AG04449 (cell line): ENCODE measurements at regions not wholly inside any gene's neighbourhood (a gene's known extent, or its start where the extent isn't known, plus 50 kb on each side); places are given as distances from the start of the nearest gene placed in this dataset.
A peak's percentile ranks its signal among the peaks of the same experiment; 100 is the strongest.

Source experiments
- CTCF ChIA-PET: fragments of 350-600 bp; formaldehyde crosslinking; extraction: SDS; loops from one replicate; lab custom pipeline; 2021; ENCODE audit warnings: antibody characterized with exemption; lab: Yijun Ruan, JAX
- POLR2A ChIA-PET: fragments of 400-600, 350-600 bp; formaldehyde crosslinking; extraction: SDS; loops from one replicate; lab custom pipeline; 2020; ENCODE audit warnings: antibody characterized with exemption, inconsistent platforms; lab: Yijun Ruan, JAX
- DNase-seq: peaks from one replicate; pipeline ENCODE4 v3.0.0-alpha.2; 2010; ENCODE audit warnings: low read depth, low spot score
- H3K4me3 ChIP-seq: 2 replicates; pipeline ENCODE4 v1.5.1; 2011; ENCODE audit warnings: low read depth, mild to moderate bottlenecking, control low read depth, low read length
- TF ChIP-seq, protein P1 (sequence below): IDR thresholded peaks from one replicate; pipeline ENCODE4 v1.5.1; 2011; ENCODE audit warnings: mild to moderate bottlenecking, moderate library complexity, low read length, control low read depth, inconsistent platforms; ENCODE audit not compliant: insufficient read depth; ENCODE audit errors: missing control alignments

GRCh38 chr20:60269573-60270162, 311.4 kb downstream of the CDH26 start:
- ChIA-PET POLR2A (no interaction called here), CTCF (no interaction called here)
- no peak for DNase-seq
- TF ChIP-seq, protein P1, sequence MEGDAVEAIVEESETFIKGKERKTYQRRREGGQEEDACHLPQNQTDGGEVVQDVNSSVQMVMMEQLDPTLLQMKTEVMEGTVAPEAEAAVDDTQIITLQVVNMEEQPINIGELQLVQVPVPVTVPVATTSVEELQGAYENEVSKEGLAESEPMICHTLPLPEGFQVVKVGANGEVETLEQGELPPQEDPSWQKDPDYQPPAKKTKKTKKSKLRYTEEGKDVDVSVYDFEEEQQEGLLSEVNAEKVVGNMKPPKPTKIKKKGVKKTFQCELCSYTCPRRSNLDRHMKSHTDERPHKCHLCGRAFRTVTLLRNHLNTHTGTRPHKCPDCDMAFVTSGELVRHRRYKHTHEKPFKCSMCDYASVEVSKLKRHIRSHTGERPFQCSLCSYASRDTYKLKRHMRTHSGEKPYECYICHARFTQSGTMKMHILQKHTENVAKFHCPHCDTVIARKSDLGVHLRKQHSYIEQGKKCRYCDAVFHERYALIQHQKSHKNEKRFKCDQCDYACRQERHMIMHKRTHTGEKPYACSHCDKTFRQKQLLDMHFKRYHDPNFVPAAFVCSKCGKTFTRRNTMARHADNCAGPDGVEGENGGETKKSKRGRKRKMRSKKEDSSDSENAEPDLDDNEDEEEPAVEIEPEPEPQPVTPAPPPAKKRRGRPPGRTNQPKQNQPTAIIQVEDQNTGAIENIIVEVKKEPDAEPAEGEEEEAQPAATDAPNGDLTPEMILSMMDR: no peak
- H3K4me3 ChIP-seq: no peak overlapping the region

- DNase-seq: no peak
- CTCF ChIA-PET: no interaction called here
- TF ChIP-seq, protein P1: no peak
- H3K4me3 ChIP-seq: no peak overlapping the region
- POLR2A ChIA-PET: no interaction called here
These were observed 312.1 kb downstream of the CDH26 start for GRCh38 chr20:60270341-60270740.

GRCh38 chr20:60271597-60271996, 313.4 kb downstream of the CDH26 start:
- POLR2A ChIA-PET: no interaction called here
- TF ChIP-seq, protein P1: peak; percentile 29
- no peak overlapping the region for H3K4me3 ChIP-seq
- CTCF ChIA-PET: interaction anchor here (1.0 to 2.6 kb wide), 3 partner anchors 9 to 16 kb away, joined by 3 to 15 read pairs (median 3); no protein-coding TSS in a partner anchor
- no peak for DNase-seq

- H3K4me3 ChIP-seq: no peak overlapping the region
- TF ChIP-seq, protein P1: no peak
- POLR2A ChIA-PET: no interaction called here
- DNase-seq: no peak
- CTCF ChIA-PET: interaction anchor here (1.9 to 2.6 kb wide), 2 partner anchors 10 to 62 kb away, joined by 4 to 15 read pairs; no protein-coding TSS in a partner anchor
These were observed 314.6 kb downstream of the CDH26 start for GRCh38 chr20:60272790-60273189.

GRCh38 chr20:60274717-60275116, 316.5 kb downstream of the CDH26 start:
- H3K4me3 ChIP-seq: no peak overlapping the region
- POLR2A ChIA-PET: no interaction called here
- CTCF ChIA-PET: interaction anchor here (1.6 kb wide), 1 partner anchor 11 kb away, joined by 11 read pairs; no protein-coding TSS in a partner anchor
- TF ChIP-seq, protein P1: no peak
- no peak for DNase-seq

DNA sequence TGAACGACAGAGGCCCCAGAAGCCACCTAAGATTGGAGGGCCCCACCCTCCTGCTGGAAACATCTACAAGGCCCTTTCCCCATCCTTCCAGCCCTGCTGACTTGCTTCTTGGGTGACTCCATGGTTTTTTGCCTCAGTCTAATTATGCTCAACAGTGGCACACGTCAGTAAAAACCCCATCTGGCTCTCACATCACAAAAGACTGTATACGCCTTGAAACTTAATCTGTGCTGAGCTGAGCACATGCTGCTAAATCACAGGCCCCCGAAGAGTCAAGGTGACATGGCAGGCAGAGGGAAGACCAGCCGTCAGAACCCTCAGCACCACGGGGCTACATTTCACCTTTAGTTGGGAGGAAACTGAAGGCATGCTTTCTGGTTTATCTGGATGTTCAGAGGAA, 323.1 kb downstream of the CDH26 start:
- no peak for DNase-seq
- no peak overlapping the region for H3K4me3 ChIP-seq
- TF ChIP-seq, protein P1: no peak
- CTCF ChIA-PET: interaction anchor here (1.2 kb wide), 1 partner anchor 18 kb away, joined by 4 read pairs; no protein-coding TSS in a partner anchor
- POLR2A ChIA-PET: no interaction called here
